K562 (cell line): ENCODE measurements at regions not wholly inside any gene's neighbourhood (a gene's known extent, or its start where the extent isn't known, plus 50 kb on each side); places are given as distances from the start of the nearest gene placed in this dataset.

ENCODE experiments used
- BRD9 ChIP-seq: fragments of 450-650 bp; IDR thresholded peaks from 2 replicates; pipeline ENCODE4 v1.6.1; 2018; ENCODE audit warnings: low read depth; ENCODE audit not compliant: partially characterized antibody
- BRF1 ChIP-seq: IDR thresholded peaks from 3 replicates; pipeline ENCODE4 v1.6.1; 2011; ENCODE audit warnings: borderline replicate concordance, mild to moderate bottlenecking; ENCODE audit not compliant: insufficient read length; ENCODE audit errors: extremely low read depth
- CBFA2T3 ChIP-seq: fragments of 450-650 bp; IDR thresholded peaks from 2 replicates; pipeline ENCODE4 v1.6.1; 2017
- CHD7 ChIP-seq: fragments of 200-600 bp; sonication (generic); IDR thresholded peaks from one replicate; pipeline ENCODE4 v1.6.1; 2012; ENCODE audit warnings: mild to moderate bottlenecking, low read depth, low read length, inconsistent platforms
- DEAF1 ChIP-seq: fragments of 450-650 bp; formaldehyde crosslinking; IDR thresholded peaks from 2 replicates; pipeline ENCODE4 v1.4.0; 2020; ENCODE audit warnings: mild to moderate bottlenecking, moderate library complexity
- ELF4 ChIP-seq: fragments of 450-650 bp; formaldehyde crosslinking; IDR thresholded peaks from 2 replicates; pipeline ENCODE4 v1.4.0; 2022; ENCODE audit warnings: missing genetic modification characterization
- IRF1 ChIP-seq: sonication (generic); formaldehyde crosslinking; IDR thresholded peaks from 2 replicates; pipeline ENCODE4 v1.8.0; 2022; ENCODE audit warnings: missing genetic modification reagents, mild to moderate bottlenecking, borderline replicate concordance
- MEIS2 ChIP-seq: fragments of 450-650 bp; IDR thresholded peaks from 2 replicates; pipeline ENCODE4 v1.6.1; 2014; ENCODE audit warnings: mild to moderate bottlenecking; ENCODE audit not compliant: partially characterized antibody
- MTF1 ChIP-seq: fragments of 250-450 bp; sonication (Bioruptor Pico); IDR thresholded peaks from 2 replicates; pipeline ENCODE4 v1.9.0; 2021; ENCODE audit warnings: moderate library complexity, mild to moderate bottlenecking, inconsistent platforms, borderline replicate concordance
- NR3C1 ChIP-seq: sonication (generic); formaldehyde crosslinking; IDR thresholded peaks from 2 replicates; pipeline ENCODE4 v1.8.1; 2022; ENCODE audit warnings: missing genetic modification reagents
- POLR2B ChIP-seq: fragments of 450-650 bp; IDR thresholded peaks from 2 replicates; pipeline ENCODE4 v1.6.1; 2018; ENCODE audit warnings: low read depth; ENCODE audit not compliant: partially characterized antibody
- SLC30A9 ChIP-seq: fragments of 250-450 bp; sonication (Bioruptor Pico); IDR thresholded peaks from 2 replicates; pipeline ENCODE4 v1.8.0; 2022; ENCODE audit warnings: mild to moderate bottlenecking, moderate library complexity
- TEAD1 ChIP-seq, 2 experiments: fragments of 450-650 bp in 1 of 2; sonication (generic) in 1 of 2; formaldehyde crosslinking; IDR thresholded peaks; 2 replicates each; pipeline versions ENCODE4 v1.4.0 to v1.8.0; 2020 to 2022; ENCODE audit warnings: mild to moderate bottlenecking in 2 of 2, missing genetic modification reagents in 1 of 2
- ZKSCAN8 ChIP-seq: fragments of 200-800 bp; sonication (Bioruptor generic); IDR thresholded peaks from 2 replicates; pipeline ENCODE4 v1.6.1; 2016; ENCODE audit warnings: missing genetic modification characterization, missing compliant biosample characterization
- ZNF79 ChIP-seq: fragments of 250-450 bp; sonication (Bioruptor Pico); IDR thresholded peaks from 2 replicates; pipeline ENCODE4 v1.4.0; 2020; ENCODE audit warnings: low read depth, mild to moderate bottlenecking, moderate library complexity

GRCh38 chr4:127525608-127526007 is 107.1 kb upstream of the INTU start (continued):
- TF ChIP-seq CHD7 (no peak), CBFA2T3 (peak; percentile 75), ELF4 (CRISPR knock-in tag) (no peak), BRD9 (no peak), NR3C1 (no peak), BRF1 (no peak), IRF1 (CRISPR knock-in tag) (no peak), SLC30A9 (CRISPR knock-in tag) (no peak), MEIS2 (peak; percentile 0), ZKSCAN8 (CRISPR knock-in tag) (no peak), ZNF79 (CRISPR knock-in tag) (no peak), DEAF1 (CRISPR knock-in tag) (no peak), MTF1 (CRISPR knock-in tag) (no peak), TEAD1 (CRISPR knock-in tag; IDR thresholded peaks at IDR 0.05) (no peak), POLR2B (no peak)
